NCI-H128 (cell line): ENCODE measurements at regions not wholly inside any gene's neighbourhood (a gene's known extent, or its start where the extent isn't known, plus 50 kb on each side); places are given as distances from the start of the nearest gene placed in this dataset.
"Not testable (repeated sequence)": the region's sequence is repeated elsewhere in the genome, so short reads cannot be mapped to it uniquely, and the experiment has no call there.

Source experiments
- DNase-seq: peaks from one replicate; lab custom pipeline; 2025; ENCODE audit not compliant: unreplicated experiment; lab: John Stamatoyannopoulos, UW

DNA sequence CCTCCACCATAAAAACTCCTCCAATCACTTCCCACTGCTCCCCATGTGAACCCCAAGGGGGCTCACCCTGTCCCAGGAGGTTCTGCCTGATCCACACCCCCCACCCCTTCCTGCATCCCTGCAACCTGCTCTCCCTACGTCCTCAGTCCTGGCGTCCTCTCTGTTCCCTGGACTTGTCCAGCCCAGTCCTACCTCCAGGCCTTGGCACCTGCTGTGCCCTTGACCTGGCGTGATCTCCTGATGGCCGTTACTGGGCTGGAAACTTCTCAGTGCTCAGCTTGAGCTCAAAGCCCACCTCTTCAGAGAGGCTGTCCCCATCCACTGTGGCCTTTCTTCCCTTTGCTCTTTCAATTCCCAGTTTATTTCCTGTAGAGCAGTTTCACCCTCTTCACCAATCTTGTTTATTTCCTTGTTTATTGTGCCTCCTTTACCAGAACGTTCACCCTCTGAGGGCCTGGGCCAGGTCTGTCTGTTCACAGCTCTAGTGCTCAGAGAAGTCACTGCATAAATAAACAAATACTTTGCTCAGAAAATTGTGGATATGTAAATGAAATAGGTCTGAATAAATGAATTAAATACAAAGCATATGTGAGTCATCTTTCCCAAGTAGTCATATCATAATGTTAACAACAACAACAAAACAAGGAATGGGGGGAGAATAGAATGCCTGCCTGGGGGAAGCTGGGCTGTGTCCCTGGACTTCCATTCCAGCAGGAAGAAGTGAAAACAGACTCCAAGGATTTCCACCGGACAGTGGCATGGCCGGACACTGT lies 175.7 kb upstream of the SULF2 start:
- no peak for DNase-seq

DNA sequence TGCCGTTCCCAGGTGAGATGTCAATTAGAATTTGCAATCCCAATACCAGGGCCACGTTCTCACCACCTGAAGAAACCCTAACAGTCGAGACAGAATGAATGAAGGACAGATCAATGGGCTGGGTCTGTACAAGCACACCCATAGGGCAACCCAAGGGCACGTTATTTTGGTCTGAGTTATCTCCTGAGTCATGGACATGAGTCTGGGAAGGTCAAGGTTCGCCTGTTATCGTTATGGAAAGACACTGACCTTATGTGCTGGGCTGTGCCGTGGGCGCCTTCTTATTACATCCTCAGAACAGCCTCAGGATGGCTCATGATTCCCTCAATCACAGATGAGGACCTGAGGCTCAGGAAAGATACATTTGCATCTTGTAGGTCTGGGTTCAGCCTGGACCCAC lies 175.0 kb upstream of the SULF2 start:
- DNase-seq: no peak

DNA sequence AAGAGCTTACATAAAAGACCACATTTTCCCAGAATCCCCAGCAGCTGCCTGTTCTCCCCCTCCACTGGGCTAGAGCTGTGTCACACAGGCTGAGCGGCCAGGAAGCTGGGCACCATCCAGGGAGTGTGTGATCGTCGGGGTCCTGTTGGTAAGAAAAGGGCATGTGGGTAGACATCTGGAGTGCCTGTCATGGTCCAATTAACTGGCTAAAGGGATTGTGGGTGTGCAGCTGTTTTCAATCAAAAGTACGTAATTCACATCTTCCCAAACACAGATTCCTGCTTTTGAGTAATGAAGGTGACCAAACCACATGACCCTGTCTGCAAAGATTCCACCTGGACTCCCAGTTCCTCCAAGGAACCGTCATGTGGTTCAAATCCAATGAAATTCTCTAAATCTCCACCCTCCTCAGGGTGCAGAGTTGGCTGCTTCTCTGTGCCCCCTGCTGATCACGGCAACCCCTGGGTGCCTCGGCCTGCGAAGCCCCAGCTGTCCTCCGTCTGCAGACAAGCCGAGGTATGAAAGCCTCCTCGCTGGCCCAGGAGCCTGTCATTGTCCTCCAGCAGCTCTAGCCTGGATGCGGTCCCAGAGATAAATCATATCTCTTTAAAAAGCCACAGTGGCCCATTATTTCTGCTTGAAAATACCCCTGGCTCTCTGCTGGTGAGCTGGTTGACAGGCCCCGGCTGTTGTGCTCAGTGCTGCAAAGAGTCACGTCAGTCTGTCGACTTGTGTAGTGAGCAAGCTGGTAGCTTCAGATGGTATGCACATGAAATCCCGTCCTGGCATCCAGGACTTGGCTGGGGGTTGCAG lies 172.9 kb upstream of the SULF2 start:
- not testable (repeated sequence) for DNase-seq

DNA sequence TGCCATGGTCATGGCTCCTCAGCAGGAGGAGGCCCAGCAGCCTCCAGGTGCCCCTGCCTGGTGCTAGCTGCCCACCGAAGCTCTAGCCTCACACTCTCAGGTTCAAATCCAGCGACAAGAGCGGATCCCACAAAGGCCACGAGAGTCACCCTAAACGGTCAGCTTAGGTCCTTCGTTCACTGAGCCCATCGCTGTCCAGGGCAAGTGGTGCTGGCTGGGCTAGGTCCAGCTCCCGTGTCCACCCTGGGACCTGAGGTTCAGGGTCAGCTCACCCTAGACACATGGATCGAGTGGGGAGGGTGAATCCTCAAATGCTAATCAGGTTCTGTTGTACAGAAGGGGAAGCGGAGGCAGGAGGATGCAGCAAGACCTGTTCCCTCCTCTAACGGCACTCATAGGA lies 171.9 kb upstream of the SULF2 start:
- DNase-seq: no peak

DNA sequence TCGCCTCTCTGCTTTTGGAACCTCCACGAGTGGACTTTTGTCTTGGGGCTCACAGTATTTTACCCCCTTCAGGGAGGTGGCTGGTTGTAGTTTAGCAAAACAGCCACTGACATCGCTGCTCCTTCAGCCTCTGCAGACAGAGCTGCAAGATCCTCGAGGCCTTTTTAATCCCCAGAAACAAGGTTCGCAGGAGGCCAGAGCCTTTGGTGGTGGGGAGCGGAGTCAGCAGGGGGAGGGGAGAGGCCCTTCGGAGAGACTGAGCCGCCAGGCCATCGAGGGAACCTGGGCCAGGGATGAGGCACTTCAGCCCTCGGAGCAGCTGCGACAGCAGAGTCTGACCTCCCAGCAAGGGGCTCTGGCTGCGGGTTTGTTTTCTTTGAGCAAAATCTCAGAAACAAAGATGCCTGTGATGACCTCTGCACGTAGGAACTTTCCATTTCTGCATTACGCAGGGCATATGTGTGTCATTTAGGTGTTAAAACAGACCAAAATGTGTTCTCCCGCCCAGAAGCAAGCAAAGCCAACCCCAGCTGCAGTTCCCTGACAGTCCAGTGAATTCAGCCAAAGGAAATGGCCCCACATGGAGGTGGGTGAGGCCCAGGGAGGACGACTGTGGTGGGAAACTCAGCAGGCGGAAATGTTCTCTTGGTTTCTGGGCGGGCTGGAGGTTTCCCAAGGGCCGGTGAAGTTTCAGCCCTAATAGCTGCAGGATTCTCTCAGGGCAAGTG lies 171.2 kb upstream of the SULF2 start:
- no peak for DNase-seq

DNA sequence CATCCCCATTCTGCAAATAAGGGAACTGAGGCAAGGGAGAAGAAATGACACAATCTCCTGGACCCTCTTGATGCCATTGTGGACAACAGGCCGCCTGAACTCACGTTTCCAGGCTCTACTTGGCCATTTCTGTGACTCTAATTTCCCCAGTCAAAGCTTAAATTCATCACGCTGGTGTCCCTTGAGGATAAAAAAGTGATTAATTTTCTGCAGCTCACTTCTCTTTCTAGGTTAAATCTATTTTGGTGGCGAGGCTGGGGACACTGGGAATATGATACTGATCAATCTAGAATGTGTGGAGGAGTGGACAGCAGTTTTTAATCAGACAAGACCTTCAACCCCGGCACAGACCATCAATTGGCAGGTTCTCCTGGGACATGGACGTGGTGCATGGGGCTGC lies 168.2 kb upstream of the SULF2 start:
- DNase-seq: no peak

DNA sequence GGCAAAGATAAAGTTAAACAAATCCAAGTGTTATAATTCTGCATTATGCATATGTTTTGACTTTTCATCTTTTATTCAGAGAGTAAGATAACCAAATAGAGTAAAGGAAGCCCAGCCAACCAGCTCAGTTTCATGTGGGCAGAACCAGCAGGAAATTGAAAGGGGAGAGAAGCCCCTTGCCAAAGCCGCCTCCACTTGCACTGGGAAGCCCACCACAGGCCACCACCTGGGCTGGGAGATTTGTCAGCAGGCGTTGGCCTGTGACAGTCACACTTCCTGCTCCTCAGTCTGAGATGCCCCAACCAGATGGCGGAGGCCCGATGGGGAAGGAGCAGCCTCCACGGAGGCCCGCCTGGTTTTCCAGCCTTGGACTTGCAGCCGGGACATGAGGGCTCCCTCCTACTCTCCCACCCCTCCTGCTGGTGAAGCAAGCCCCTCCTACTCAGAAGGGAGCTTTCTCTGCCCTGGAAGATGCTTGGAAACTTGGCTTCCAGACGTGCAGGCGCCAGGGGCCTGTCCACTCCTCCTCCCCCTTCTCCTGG lies 166.8 kb upstream of the SULF2 start:
- no peak for DNase-seq

DNA sequence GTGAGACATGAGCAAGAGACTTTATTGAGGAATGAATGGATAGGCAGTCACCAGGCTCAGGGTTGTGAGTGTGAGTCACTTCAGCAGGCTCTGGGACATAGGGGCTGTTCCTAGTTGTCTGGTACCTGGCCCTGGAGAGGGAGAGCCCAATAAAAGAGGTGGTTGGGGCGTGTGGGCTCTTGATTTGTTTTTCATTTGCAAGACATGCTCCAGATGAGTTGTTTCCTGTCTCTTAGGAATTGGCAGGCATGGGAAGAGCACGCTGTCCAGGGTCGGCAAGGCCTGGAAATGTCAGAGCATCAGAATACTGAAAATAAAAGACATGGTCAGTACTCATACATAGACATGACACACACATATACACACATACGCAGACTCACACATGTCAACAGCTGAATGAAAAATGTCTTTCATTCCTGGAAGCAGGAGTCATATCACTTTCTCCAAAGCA lies 166.3 kb upstream of the SULF2 start:
- no peak for DNase-seq

DNA sequence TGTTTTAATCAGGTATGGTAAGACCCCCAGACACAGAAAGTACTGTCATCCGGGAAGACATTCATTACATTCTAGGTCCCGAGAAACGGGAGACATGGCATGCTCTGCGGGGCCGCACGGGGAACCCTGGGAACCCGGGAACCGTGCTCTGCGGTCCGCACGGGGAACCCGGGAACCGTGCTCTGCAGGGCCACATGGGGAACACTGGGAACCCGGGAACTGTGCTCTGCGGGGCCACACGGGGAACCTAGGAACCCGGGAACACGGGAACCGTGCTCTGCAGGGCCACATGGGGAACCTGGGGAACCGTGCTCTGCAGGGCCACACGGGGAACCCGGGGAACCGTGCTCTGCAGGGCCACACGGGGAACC lies 165.6 kb upstream of the SULF2 start:
- no peak for DNase-seq

DNA sequence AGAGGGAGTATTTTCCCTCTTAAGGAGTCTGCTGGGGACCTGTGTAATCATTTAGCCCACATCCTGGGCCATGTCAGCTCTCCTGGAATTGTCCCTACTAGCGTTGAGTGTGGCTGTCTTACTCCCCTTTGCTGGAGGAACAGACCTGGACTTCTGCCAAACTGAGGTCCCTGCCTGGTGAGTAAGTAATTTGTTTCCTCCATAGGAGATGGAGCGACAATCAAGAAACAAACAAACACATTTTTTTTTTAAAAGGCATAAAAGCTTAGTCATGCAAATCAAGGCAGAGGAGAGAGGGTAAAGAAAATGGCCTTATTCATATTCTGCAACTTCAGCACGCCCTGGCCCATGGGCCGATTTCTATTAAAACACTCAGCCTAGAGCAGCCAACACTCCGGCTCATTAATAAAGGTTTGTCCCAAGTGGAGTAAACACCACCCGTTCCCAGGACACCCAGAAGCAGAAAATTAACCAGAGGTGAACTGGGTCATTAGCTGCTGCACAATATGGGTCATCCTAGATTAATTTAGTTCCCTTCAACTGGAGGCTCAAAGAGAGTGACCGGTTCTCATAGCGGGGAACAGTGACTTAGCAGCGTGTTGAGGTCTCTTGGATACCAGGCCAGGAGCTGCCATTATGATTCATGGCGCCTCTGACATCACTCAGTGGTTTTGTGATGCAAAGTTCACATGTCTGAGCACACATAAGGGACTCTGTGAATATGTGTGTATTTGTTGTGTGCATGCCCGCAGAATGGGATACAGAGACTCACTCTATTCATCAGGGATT lies 165.0 kb upstream of the SULF2 start:
- no peak for DNase-seq

DNA sequence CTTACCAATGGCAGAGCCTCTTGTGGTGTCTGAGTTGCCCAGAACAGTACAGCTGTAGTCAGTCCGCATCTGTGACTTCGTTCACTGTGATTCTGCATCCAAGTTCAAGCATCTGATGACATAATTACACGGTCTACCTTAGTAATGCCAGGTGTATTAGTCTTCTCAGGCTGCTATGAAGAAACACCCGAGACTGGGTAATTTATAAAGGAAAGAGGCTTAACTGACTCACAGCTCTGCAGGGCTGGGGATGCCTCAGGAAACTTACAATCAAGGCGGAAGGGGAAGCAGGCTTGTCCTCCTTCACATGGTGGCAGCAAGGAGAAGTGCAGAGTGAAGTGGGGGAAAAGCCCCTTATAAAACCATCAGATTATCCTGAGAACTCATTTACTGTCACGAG lies 163.9 kb upstream of the SULF2 start:
- no peak for DNase-seq

DNA sequence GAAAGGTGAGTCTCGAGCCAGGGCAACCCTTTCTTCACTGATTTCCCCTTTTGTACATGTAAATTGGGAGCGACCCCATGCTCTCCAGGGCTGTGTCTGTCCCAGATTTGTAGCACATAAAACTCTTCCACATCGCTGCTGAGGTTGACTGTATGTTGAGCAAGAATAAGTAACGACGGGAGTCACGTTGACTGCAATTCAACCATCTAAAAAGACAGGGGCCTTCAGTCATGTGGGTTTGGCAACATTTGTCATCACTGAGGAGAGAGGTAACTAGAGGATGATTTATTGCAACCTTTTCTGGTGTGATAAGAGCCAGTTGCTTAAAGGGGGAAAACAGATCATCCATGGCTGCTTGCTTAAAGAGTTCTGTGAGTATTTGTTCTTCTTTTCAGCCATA lies 159.4 kb upstream of the SULF2 start:
- no peak for DNase-seq

DNA sequence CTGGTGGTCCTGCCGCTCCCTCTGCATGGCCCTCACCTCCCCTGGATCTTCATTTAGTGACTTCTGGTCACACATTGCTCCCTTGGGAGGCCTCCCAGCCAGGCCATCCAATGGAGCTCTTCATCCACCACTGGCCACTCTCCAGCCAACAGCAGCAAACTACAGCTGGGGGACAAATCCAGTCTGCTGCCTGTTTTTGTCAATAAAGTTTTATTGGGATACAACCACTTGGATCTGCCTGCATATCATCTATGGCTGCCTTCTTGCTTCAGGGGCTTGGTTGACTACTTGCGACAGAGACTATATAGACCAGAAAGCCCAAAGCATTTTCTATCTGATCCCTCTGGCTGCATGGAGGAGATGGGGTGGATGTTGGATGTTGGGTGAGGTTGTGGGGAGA lies 156.6 kb upstream of the SULF2 start:
- no peak for DNase-seq

DNA sequence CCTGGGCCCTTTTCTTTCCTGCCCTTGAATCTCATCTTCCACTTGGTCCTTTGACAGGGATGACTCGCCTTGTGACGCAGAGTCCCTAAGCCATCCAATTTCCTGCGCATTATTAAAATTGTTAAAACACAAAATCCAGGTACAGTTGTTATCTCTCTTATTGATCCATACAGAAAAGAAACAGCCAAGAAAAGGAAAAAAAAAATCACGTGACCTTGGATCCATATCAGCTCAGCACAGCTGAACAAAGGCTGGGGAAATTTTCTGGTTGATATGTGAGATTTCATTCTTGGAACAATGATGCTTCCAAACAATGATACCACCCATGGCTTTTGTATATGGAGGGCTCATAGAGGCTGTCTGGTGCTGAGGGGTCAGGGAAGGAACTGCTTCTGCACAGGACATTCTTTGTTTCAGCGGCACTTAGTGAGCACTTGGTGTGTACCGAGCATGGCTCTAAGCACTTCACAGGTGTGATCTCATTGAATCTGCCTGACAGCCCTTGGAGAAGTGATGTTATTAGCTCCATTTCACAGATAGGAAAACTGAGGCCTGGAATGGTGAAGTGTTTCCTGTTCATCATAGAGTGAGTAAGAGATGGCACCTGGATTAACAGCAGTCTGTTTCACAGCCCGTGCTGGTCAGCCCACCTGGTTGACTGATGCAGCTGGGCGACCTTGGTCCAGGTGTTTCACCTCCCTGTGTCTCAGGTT lies 155.0 kb upstream of the SULF2 start:
- no peak for DNase-seq

DNA sequence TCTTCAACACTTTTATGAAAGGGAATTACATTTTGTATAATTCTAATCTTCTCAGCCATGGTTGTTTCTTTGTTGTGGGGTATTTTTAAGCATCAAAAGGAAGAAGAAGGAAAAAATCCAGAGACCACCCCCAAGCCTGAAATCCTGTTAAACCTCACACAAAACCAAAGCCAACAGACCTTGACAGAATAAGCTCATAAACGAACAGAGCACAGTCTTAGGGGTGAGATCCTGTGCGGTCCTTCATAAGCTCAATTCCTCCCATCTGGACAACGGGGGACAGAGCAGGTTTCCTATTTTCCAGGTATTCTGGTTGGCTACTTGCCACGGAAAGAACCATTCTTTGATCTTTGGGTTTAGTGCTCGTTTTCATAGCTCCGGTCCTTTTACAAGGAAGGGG lies 151.3 kb upstream of the SULF2 start:
- no peak for DNase-seq

DNA sequence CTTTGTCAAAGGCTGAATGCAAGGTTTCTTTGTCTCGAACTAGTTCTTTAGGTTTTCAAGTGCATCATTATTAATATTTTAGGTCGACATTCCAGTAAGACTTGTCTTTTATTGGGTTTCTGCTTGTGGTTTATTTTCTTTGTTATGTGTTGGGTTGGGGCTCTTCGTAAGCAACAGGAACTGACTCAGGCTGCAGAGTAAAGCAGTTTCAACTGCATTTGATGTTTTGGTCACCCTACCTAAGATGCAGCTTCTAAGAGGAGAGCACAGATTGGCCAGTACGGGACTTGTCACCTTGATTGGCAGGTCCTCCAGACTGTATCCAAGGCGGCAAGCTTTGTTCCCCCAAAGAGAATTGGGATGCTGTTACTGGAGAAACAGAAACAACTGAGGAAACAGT lies 149.5 kb upstream of the SULF2 start:
- no peak for DNase-seq

DNA sequence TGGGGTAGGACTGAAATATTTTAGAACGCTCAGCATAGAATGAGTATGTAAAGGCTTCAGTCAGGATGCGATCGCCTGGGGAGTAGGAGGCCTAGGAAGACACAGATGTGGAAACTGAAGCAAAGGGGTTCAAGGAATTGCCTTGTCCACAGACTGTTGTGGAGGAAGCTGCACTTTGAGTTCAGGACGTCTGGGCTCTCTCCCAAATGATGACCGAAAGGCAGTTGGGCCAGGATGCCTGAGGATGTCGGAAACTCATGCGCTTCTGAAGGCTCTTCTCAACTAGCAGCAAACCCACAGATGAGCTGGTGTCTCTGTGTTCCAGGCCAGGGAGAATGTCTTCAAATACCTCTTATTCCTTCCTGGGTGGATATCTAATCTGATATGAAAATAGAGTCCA lies 146.2 kb upstream of the SULF2 start:
- no peak for DNase-seq

DNA sequence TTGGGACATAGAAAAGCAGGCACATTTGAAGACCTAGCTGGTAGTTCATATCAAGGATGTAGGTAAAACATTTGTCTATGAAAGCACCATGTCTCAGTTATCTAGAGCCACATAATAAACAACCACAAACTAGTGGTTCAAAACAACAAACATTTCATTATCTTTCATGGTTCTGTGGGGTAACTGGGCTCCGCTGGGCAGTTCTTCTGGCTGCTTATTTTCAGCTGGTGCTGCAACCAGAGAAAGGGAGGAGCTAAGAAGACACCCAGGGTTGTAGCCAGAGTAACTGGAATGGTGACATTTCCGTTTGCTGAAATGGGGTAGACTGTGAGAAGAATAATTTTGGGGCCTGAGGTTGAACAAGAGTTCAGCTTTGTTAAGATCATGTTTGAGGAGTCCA lies 145.7 kb upstream of the SULF2 start:
- no peak for DNase-seq

DNA sequence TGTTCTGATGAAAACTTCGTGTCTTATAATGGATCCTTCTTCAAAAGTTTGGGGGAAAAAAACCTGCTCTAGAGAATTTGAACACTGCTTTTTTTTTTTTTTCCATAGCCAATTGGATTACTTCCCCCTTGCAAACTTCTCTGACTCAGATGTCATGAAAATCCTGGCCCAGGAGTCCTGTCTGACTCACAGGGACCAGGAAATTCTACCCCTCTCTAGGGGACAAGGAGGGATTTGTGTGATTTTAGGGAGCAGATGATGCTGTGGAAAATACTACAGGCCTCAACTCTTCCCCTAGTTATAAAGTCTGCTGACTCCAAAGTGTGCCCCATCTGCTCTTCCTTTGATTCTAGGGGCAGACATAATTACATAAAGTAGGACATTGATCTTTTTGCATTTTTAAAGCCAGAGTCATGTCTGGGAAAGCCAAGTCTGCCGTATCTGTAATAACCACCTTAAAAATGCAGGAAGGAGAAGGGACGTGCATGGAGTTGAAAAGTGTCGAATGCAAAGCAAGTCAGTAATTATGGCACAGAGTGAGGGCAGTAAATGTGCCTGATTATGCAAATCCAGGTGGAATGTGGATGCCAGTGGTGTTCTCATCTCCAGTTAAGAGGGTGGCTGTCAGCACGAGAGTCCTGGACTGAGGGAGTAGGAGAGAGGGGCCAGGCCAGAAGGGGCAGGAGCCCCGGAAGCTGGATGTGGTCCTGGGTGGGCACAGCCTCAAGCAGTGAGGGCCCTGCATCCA lies 144.3 kb upstream of the SULF2 start:
- DNase-seq: no peak

DNA sequence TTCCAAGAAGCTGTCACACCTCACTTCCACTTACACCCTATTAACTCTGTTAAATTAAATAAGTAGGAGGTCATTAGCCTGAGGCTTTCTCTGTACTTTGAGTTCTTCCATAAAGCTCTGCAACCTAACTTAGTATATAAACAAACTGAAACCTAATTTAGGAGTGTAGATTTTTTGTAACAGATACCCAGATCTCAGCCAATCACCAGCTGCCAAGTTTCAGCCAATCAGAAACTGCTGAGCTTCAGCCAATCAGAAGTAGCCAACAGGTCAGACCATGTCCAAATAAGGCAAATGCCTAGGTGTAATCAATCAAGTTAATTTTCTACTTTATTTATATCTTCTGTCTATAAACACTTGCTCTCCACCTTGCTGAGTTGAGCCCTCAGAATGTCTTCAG lies 142.7 kb upstream of the SULF2 start:
- DNase-seq: no peak
